ENCODE measurements at regions not wholly inside any gene's neighbourhood (a gene's known extent, or its start where the extent isn't known, plus 50 kb on each side); places are given as distances from the start of the nearest gene placed in this dataset.

GRCh38 chr21:35611708-35612132 is 448.6 kb downstream of the SETD4 start:
- TF ChIP-seq CTCF (IDR thresholded peaks at IDR 0.05; ENCODE audit: insufficient read depth, low read depth, low read length): no peak
- no peak for DNase-seq (ENCODE audit: low read depth)
- H3K4me3 ChIP-seq (ENCODE audit: low read depth, low read length): no peak overlapping the region

GRCh38 chr21:35609263-35609662 is 451.1 kb downstream of the SETD4 start:
- DNase-seq (ENCODE audit: low read depth): no peak
- TF ChIP-seq CTCF (IDR thresholded peaks at IDR 0.05; ENCODE audit: insufficient read depth, low read depth, low read length): no peak
- H3K4me3 ChIP-seq (ENCODE audit: low read depth, low read length): no peak overlapping the region

GRCh38 chr21:35607406-35607805 is 452.9 kb downstream of the SETD4 start:
- H3K4me3 ChIP-seq (ENCODE audit: low read depth, low read length): no peak overlapping the region
- DNase-seq (ENCODE audit: low read depth): no peak
- TF ChIP-seq CTCF (IDR thresholded peaks at IDR 0.05; ENCODE audit: insufficient read depth, low read depth, low read length): no peak

- no peak for DNase-seq (ENCODE audit: low read depth)
- H3K4me3 ChIP-seq (ENCODE audit: low read depth, low read length): no peak overlapping the region
- no peak for TF ChIP-seq CTCF (IDR thresholded peaks at IDR 0.05; ENCODE audit: insufficient read depth, low read depth, low read length)
Measured at GRCh38 chr21:35606578-35606977, 453.7 kb downstream of the SETD4 start.

GRCh38 chr21:35606146-35606545 is 454.2 kb downstream of the SETD4 start:
- DNase-seq (ENCODE audit: low read depth): peak; percentile 24
- TF ChIP-seq CTCF (IDR thresholded peaks at IDR 0.05; ENCODE audit: insufficient read depth, low read depth, low read length): no peak
- H3K4me3 ChIP-seq (ENCODE audit: low read depth, low read length): no peak overlapping the region

GRCh38 chr21:35603494-35603893 is 456.8 kb downstream of the SETD4 start:
- no peak for TF ChIP-seq CTCF (IDR thresholded peaks at IDR 0.05; ENCODE audit: insufficient read depth, low read depth, low read length)
- no peak for DNase-seq (ENCODE audit: low read depth)
- no peak overlapping the region for H3K4me3 ChIP-seq (ENCODE audit: low read depth, low read length)

- TF ChIP-seq CTCF (IDR thresholded peaks at IDR 0.05; ENCODE audit: insufficient read depth, low read depth, low read length): no peak
- no peak overlapping the region for H3K4me3 ChIP-seq (ENCODE audit: low read depth, low read length)
- DNase-seq (ENCODE audit: low read depth): no peak
Measured at GRCh38 chr21:35602811-35603362, 457.4 kb downstream of the SETD4 start.

All from fibroblast of villous mesenchyme (primary cell).